B cell (primary cell): ENCODE measurements at regions not wholly inside any gene's neighbourhood (a gene's known extent, or its start where the extent isn't known, plus 50 kb on each side); places are given as distances from the start of the nearest gene placed in this dataset.

Source experiments
- ATAC-seq: fragments of 200-7000 bp; cut with Tn5 transposase; one replicate; pipeline ENCODE4 v1.10.0; 2021; ENCODE audit warnings: low read depth, mild to moderate bottlenecking, moderate number of reproducible peaks, moderate library complexity
- CTCF ChIA-PET: fragments of 350-600 bp; sonication (Branson Sonifier 250); formaldehyde crosslinking; loops from one replicate; lab custom pipeline; 2021; ENCODE audit warnings: antibody characterized with exemption, inconsistent platforms; lab: Charles Lee
- POLR2A ChIA-PET: fragments of 350-600 bp; sonication (Branson Sonifier 250); formaldehyde crosslinking; loops from one replicate; lab custom pipeline; 2021; ENCODE audit warnings: antibody characterized with exemption; lab: Charles Lee
- DNase-seq: peaks from one replicate; pipeline ENCODE4 v3.0.0; 2013
- H2AFZ ChIP-seq: 2 replicates; pipeline ENCODE4 v1.6.1; 2012; ENCODE audit warnings: mild to moderate bottlenecking, low read depth, low read length; ENCODE audit not compliant: insufficient read depth, poor library complexity, severe bottlenecking
- H3K27ac ChIP-seq, 2 donors: 1 replicate in 1 of 2; 2 replicates in 1 of 2; pipeline ENCODE4 v1.5.1; 2012 to 2013; ENCODE audit warnings: low read length in 2 of 2, mild to moderate bottlenecking in 2 of 2, moderate library complexity in 1 of 2
- H3K27me3 ChIP-seq, 4 experiments: fragments of 200-600 bp in 1 of 4; sonication (generic) in 1 of 4; replicated peaks in 1 of 4; 1 replicate in 2 of 4; 2 replicates in 2 of 4; pipeline versions ENCODE4 v1.6.1 to v1.7.0; 2013 to 2016; ENCODE audit warnings: low read length in 3 of 4, mild to moderate bottlenecking in 2 of 4, mixed read lengths in 1 of 4, moderate library complexity in 1 of 4; ENCODE audit not compliant: insufficient read depth in 4 of 4, control insufficient read depth in 3 of 4; ENCODE audit errors: control extremely low read depth in 1 of 4
- H3K36me3 ChIP-seq, 2 experiments: replicated peaks in 1 of 2; 1 replicate in 1 of 2; 2 replicates in 1 of 2; pipeline versions ENCODE4 v1.6.1 to v1.7.1; 2013; ENCODE audit warnings: low read length in 1 of 2; ENCODE audit not compliant: insufficient read depth in 2 of 2, control insufficient read depth in 1 of 2; ENCODE audit errors: control extremely low read depth in 1 of 2, extremely low read depth in 1 of 2
- H3K4me1 ChIP-seq, 2 donors: fragments of 200-600 bp in 1 of 2; sonication (generic) in 1 of 2; 1 replicate in 1 of 2; 2 replicates in 1 of 2; pipeline versions ENCODE4 v1.5.1 to v1.6.1; 2013 to 2017; ENCODE audit warnings: low read length in 2 of 2; ENCODE audit not compliant: control insufficient read depth in 2 of 2, insufficient read depth in 2 of 2
- H3K4me2 ChIP-seq: replicated peaks from 2 replicates; pipeline ENCODE3; 2012; ENCODE audit warnings: mild to moderate bottlenecking, low read depth, low read length; ENCODE audit not compliant: poor library complexity, severe bottlenecking
- H3K4me3 ChIP-seq, 5 experiments: fragments of 200-600 bp in 1 of 5; sonication (generic) in 1 of 5; 1 replicate in 3 of 5; 2 replicates in 2 of 5; pipeline versions ENCODE4 v1.5.1 to v1.7.0; 2011 to 2016; ENCODE audit warnings: low read length in 4 of 5, mild to moderate bottlenecking in 4 of 5, low read depth in 2 of 5, control low read depth in 1 of 5, moderate library complexity in 1 of 5; ENCODE audit not compliant: insufficient read depth in 1 of 5; ENCODE audit errors: control extremely low read depth in 1 of 5, extremely low read depth in 1 of 5
- H3K79me2 ChIP-seq: fragments of 200-600 bp; sonication (generic); one replicate; pipeline ENCODE4 v1.6.0; 2016; ENCODE audit warnings: low read length; ENCODE audit not compliant: control insufficient read depth, insufficient read depth
- H3K9ac ChIP-seq: fragments of 200-600 bp; sonication (generic); 2 replicates; pipeline ENCODE4 v1.6.1; 2017; ENCODE audit warnings: mild to moderate bottlenecking, low read length, moderate library complexity
- H3K9me3 ChIP-seq, 3 donors: one replicate each; pipeline versions ENCODE4 v1.6.1 to v1.7.1; 2013; ENCODE audit warnings: low read length in 2 of 3; ENCODE audit not compliant: control insufficient read depth in 2 of 3, insufficient read depth in 1 of 3; ENCODE audit errors: control extremely low read depth in 1 of 3
- H4K20me1 ChIP-seq: 2 replicates; pipeline ENCODE4 v1.6.0; 2012; ENCODE audit warnings: mild to moderate bottlenecking, low read length; ENCODE audit not compliant: insufficient read depth, control insufficient read depth, poor library complexity, severe bottlenecking
- H3K27ac Mint-ChIP-seq: one replicate; pipeline ENCODE4 v1.8.0; 2021; ENCODE audit warnings: mixed read lengths
- H3K27me3 Mint-ChIP-seq: one replicate; pipeline ENCODE4 v1.8.0; 2021; ENCODE audit warnings: mixed read lengths
- H3K4me1 Mint-ChIP-seq: one replicate; pipeline ENCODE4 v1.8.0; 2021; ENCODE audit warnings: mixed read lengths
- H3K4me3 Mint-ChIP-seq: one replicate; pipeline ENCODE4 v1.8.0; 2021; ENCODE audit warnings: mixed read lengths
- H3K9me3 Mint-ChIP-seq: one replicate; pipeline ENCODE4 v1.8.0; 2022; ENCODE audit warnings: mixed read lengths; ENCODE audit not compliant: insufficient read depth
- EZH2 ChIP-seq: IDR thresholded peaks from 2 replicates; pipeline ENCODE4 v1.6.1; 2012; ENCODE audit warnings: borderline replicate concordance, low read depth, mild to moderate bottlenecking, moderate library complexity, low read length; ENCODE audit not compliant: insufficient read depth, poor library complexity, severe bottlenecking
- WGBS: methylation state at CpG from one replicate; pipeline ENCODE4 v1.1.5; 2013; ENCODE audit warnings: missing lambda C conversion rate; ENCODE audit not compliant: insufficient coverage; 5-methylcytosine and 5-hydroxymethylcytosine counted together
- intact Hi-C: fragments of 100-400 bp; cut with micrococcal nuclease; formaldehyde crosslinking; loops from one replicate; pipeline ENCODE4 v1.10.0; 2022
- TF ChIP-seq, protein P1 (sequence below): fragments of 200-600 bp; IDR thresholded peaks from one replicate; pipeline ENCODE4 v1.8.0; 2022; ENCODE audit warnings: antibody characterized with exemption, mild to moderate bottlenecking

DNA sequence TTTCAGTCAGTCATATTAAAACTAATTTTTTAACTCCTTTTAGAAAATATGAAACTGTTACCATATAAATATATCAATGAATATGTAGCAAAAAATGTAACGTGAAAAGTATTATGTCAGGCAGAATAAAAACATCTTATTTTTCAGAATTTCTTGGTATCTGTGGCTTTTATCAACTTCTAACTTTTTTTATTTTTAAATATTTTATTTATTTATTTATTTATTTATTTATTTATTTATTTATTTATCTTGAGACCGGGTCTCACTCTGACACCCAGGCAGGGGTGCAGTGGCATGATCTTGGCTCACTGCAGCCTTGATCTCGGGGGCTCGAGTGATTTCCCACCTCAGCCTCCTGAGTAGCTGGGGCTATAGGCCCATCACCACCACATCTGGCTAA, 87.6 kb downstream of the C21orf91 start:
- Histone ChIP-seq H3K9ac (no peak overlapping the region), H3K79me2 (no peaks in the 10 kb centered on the region), H3K27me3 (peaks cover 0 to 5% (median 0%) of the 10 kb centered on the region in 4 experiments), H3K4me3 (no peak overlapping the region), H3K9me3 (no peaks in the 10 kb centered on the region), H3K4me1 (no peaks in the 10 kb centered on the region), H3K27ac (no peak overlapping the region), H3K4me2 (no peak overlapping the region), H3K36me3 (no peaks in the 10 kb centered on the region), H2AFZ (no peak overlapping the region), H4K20me1 (no peaks in the 10 kb centered on the region)
- TF ChIP-seq, protein P1, sequence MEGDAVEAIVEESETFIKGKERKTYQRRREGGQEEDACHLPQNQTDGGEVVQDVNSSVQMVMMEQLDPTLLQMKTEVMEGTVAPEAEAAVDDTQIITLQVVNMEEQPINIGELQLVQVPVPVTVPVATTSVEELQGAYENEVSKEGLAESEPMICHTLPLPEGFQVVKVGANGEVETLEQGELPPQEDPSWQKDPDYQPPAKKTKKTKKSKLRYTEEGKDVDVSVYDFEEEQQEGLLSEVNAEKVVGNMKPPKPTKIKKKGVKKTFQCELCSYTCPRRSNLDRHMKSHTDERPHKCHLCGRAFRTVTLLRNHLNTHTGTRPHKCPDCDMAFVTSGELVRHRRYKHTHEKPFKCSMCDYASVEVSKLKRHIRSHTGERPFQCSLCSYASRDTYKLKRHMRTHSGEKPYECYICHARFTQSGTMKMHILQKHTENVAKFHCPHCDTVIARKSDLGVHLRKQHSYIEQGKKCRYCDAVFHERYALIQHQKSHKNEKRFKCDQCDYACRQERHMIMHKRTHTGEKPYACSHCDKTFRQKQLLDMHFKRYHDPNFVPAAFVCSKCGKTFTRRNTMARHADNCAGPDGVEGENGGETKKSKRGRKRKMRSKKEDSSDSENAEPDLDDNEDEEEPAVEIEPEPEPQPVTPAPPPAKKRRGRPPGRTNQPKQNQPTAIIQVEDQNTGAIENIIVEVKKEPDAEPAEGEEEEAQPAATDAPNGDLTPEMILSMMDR: no peak
- TF ChIP-seq EZH2: no peak
- DNase-seq (no peak), ATAC-seq (no peak)
- Mint-ChIP-seq H3K27ac (no peak overlapping the region), H3K4me3 (no peak overlapping the region), H3K4me1 (no peaks in the 10 kb centered on the region), H3K9me3 (no peaks in the 10 kb centered on the region), H3K27me3 (no peaks in the 10 kb centered on the region)
- CTCF ChIA-PET: no interaction called here
- POLR2A ChIA-PET: no interaction called here
- WGBS: no CpG with 5 or more reads among the region's 4 CpGs
- intact Hi-C loops: no loop called here

DNA sequence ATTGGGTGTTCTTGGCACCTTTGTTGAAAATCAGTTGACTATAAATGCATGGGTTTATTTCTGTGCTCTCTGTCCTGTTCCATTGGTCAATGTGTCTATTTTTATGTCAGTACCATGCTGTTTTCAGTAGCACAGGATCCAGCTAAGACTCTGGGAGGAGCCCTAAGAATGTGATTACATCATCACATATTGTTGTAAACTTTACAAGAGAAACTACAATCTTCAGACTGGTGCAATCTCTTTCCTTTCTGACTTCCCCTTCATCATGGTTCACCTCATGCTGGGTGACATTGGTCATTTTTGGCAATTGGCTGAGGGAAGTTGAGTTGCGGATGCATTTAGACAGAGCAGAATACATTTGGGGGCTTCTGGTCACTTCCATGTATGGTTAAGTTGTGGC, 88.4 kb downstream of the C21orf91 start:
- ATAC-seq (no peak), DNase-seq (no peak)
- H3K79me2 ChIP-seq: no peaks in the 10 kb centered on the region
- ChIA-PET CTCF (no interaction called here), POLR2A (no interaction called here)
- H3K27ac ChIP-seq: no peak overlapping the region
- H3K27me3 ChIP-seq: peaks cover 0 to 5% (median 0%) of the 10 kb centered on the region in 4 experiments
- Mint-ChIP-seq H3K4me1 (no peaks in the 10 kb centered on the region), H3K27ac (no peak overlapping the region), H3K9me3 (no peaks in the 10 kb centered on the region), H3K27me3 (no peaks in the 10 kb centered on the region), H3K4me3 (no peak overlapping the region)
- no peak overlapping the region for H3K4me3 ChIP-seq
- TF ChIP-seq, protein P1: no peak
- TF ChIP-seq EZH2: no peak
- no peak overlapping the region for H2AFZ ChIP-seq
- no peaks in the 10 kb centered on the region for H4K20me1 ChIP-seq
- H3K36me3 ChIP-seq: no peaks in the 10 kb centered on the region
- no peaks in the 10 kb centered on the region for H3K9me3 ChIP-seq
- no peak overlapping the region for H3K4me2 ChIP-seq
- intact Hi-C loops: no loop called here
- 100% methylated on average over 1 of the region's 1 CpG for WGBS
- H3K4me1 ChIP-seq: no peaks in the 10 kb centered on the region
- no peak overlapping the region for H3K9ac ChIP-seq
